Body of pancreas (tissue), 4 donors: ENCODE measurements at regions not wholly inside any gene's neighbourhood (a gene's known extent, or its start where the extent isn't known, plus 50 kb on each side); places are given as distances from the start of the nearest gene placed in this dataset.

Experiments
- POLR2A ChIP-seq, 3 donors: fragments of 450-650 bp; IDR thresholded peaks; one replicate each; pipeline ENCODE4 v1.6.1; 2016; ENCODE audit warnings: antibody characterized with exemption in 3 of 3, mild to moderate bottlenecking in 2 of 3
- TF ChIP-seq, protein P1 (sequence below), 7 experiments: fragments of 450-650 bp in 4 of 7; fragments of 200-600 bp in 3 of 7; sonication (generic) in 3 of 7; IDR thresholded peaks; one replicate each; pipeline ENCODE4 v1.5.1; 2016 to 2019; ENCODE audit warnings: antibody characterized with exemption in 7 of 7

- TF ChIP-seq, protein P1, sequence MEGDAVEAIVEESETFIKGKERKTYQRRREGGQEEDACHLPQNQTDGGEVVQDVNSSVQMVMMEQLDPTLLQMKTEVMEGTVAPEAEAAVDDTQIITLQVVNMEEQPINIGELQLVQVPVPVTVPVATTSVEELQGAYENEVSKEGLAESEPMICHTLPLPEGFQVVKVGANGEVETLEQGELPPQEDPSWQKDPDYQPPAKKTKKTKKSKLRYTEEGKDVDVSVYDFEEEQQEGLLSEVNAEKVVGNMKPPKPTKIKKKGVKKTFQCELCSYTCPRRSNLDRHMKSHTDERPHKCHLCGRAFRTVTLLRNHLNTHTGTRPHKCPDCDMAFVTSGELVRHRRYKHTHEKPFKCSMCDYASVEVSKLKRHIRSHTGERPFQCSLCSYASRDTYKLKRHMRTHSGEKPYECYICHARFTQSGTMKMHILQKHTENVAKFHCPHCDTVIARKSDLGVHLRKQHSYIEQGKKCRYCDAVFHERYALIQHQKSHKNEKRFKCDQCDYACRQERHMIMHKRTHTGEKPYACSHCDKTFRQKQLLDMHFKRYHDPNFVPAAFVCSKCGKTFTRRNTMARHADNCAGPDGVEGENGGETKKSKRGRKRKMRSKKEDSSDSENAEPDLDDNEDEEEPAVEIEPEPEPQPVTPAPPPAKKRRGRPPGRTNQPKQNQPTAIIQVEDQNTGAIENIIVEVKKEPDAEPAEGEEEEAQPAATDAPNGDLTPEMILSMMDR (IDR thresholded peaks at IDR 0.05) = no peak
- no peak for TF ChIP-seq POLR2A (IDR thresholded peaks at IDR 0.05)
These were observed 591.4 kb downstream of the TMEM114 start for GRCh38 chr16:7998789-7999453.
